Activated T-helper 9 cell treated with anti-CD3 and anti-CD28 coated beads, Interleukin-2, amount 50 U/mL, for 16 hours (primary cell): ENCODE measurements at regions not wholly inside any gene's neighbourhood (a gene's known extent, or its start where the extent isn't known, plus 50 kb on each side); places are given as distances from the start of the nearest gene placed in this dataset.

Experiments
- DNase-seq: peaks from one replicate; pipeline ENCODE4 v3.0.0-alpha.2; 2020; ENCODE audit warnings: low read depth

DNA sequence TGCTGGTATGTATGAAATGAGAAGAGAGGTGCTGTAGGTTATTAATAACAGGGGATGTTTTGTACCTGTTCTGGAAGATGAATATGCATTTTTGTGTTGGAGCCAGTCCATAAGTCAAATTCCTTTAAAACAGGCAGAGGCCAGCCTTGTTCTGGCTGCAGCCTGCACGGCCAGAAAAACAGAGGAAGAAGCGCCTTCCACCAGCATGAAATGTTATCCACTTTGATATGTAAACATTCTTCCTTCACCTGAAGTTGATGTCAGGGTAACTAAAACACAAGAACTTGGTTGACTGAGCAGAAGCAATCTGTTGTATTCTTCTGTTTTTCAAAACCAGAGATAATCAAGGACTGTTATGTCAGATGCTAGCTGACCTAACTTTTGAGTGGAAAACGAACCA is 237.9 kb upstream of the PLEKHG7 start:
- no peak for DNase-seq

DNA sequence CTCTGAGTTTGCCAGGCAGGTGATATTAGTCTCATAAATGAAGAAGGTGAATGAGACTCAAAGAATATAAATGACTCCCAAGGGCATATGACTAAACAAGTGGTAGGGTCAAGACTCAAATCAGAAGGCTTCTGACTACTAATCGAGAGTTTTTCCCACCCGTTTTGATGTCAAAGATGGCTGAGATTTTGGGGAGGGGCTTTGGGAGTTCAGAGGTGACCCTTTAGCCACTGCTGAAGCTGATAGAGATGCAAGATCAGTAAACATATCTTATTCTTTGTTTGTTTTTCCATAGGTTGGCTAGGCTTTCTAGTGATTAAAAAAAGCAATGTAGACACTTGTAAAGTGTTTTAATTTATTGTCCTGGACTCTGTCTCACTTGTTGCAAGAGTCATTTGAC is 239.6 kb upstream of the PLEKHG7 start:
- no peak for DNase-seq

DNA sequence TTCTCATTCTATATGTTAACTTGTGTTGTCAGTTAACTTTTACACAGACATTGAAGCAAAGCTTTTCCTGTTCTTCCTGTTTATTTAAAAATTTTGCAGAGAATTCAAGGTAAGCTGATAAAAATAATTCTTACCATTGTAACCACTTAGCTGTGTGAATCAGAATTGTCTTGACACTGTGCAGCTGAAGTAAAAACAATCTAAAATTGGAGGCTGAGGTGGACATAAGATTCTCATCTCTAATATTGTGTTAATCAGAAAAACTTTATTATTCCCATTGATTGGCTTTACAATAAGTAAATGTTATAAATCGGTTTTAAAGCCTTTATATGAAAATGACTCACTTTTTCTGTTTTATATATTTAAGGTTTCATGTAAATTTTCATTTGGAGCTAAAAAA is 240.3 kb upstream of the PLEKHG7 start:
- DNase-seq = no peak

DNA sequence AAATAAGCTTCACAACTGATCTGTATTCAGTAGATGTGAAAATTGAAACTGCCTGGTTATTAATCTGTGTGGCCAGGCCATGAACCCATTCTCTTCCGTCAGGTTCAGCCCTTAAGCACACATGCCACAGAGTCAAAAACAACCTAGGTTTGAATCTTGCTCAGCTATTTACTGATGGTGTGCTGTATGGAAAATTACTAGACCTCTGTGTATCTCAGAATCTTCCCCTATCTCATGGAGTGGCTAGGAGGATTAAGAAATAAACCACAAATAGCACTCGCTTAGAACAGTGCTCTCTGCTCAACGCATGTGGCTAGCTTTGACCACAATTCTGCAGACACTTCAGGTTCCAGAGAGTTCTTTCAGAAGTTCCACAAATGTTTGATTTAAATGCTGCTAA is 240.7 kb upstream of the PLEKHG7 start:
- DNase-seq = no peak

DNA sequence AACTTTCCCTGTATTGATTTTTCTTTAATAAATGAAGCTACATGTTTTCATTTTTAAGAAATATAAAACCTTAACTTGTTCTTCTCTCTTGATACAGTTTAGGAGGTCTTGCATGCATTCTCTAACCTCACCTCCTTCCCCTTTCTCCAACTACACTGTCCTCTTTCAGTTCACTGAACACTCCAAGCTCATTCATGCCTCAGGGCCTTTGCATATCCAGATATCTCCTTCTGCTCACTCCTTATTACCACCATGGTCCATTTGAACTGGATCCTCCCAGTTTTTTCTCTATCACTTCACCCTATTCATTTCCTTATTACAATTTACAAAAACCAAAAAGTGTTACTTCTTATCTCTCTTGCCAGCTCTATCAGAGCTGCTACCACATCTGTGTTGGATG is 242.9 kb upstream of the PLEKHG7 start:
- no peak for DNase-seq

DNA sequence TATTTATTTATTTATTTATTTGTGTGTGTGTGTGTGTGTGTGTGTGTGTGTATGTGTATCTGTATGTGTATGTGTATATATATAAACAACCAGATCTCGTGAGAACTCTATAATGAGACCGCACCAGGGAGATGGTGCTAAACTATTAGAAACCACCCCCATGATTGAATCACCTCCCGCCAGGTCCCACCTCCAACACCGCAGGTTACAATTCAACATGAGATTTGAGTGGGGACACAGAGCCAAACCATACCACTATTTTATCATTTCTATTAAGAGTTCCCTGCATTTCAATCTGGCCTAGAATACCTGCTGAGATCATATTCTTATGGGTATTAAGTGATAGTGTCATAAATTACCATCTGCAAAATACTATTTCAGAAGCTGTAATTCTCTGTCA is 243.8 kb upstream of the PLEKHG7 start:
- no peak for DNase-seq

DNA sequence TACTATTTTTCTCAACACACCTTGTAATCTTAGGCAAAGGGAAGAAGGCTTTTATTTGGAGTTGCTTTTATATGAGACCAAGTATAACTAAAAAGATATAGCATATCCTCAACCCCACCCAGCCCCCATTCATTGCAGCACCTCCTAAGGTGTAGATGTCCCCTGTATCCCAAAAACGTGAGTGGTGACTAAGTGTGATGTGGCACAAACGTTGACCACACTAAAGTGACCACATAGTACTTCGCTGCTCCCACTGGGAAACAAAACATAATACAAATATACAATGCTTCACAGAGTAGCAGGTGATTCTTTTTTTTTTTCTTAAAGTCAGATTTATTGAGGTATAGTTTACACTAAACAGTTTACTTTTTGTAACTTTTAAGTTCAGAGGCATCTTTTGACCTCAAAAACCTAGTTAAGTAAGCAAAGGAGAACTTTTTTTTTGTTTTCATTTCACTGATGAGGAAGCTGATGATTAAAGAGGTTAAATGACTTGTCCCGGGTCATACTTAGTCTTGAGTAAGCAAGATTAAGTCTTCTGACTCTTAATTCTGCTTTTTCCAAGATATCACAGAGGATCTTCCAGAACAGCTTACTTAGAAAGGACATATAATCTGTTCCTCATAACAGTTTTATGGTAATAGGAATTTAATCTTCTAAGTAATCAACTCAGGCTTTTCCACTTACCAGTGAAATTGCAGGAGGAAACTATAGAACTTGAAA is 245.2 kb upstream of the PLEKHG7 start:
- DNase-seq = no peak

DNA sequence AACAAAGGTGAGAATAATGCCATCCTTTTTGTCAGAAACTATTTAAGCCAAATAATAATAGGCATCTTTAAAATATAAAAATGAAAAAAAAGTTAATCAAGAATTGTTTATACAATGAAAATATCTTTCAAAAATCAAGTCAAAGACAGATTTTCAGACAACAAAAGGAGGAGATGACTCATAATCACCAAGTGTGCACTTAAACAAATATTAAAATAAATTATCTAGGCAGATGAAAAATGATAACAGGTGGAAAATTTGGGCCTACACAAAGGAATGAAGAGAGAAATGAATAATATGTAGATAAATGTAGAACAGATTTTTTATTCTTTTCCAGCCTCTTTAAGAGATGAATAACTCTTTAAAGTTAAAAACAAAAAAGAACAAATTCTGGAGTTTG is 250.0 kb upstream of the PLEKHG7 start:
- no peak for DNase-seq

DNA sequence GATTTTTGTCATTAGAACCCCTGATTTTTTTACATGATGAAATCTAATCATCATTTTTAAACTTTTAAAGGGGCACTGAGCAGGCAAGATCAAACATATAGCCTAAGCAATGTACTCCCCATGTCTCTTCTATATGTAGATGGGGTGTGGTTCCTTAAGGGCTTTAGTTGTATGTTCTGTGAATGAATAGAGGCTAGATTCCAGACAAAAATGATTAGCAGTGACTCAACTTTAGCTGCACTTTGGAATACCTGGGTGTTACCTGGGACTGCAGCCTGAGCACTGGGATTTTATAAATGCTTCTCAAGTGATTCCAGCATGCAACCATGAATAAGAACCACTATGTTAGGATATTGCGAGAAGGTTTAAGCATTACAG is 256.7 kb upstream of the PLEKHG7 start:
- DNase-seq = no peak

DNA sequence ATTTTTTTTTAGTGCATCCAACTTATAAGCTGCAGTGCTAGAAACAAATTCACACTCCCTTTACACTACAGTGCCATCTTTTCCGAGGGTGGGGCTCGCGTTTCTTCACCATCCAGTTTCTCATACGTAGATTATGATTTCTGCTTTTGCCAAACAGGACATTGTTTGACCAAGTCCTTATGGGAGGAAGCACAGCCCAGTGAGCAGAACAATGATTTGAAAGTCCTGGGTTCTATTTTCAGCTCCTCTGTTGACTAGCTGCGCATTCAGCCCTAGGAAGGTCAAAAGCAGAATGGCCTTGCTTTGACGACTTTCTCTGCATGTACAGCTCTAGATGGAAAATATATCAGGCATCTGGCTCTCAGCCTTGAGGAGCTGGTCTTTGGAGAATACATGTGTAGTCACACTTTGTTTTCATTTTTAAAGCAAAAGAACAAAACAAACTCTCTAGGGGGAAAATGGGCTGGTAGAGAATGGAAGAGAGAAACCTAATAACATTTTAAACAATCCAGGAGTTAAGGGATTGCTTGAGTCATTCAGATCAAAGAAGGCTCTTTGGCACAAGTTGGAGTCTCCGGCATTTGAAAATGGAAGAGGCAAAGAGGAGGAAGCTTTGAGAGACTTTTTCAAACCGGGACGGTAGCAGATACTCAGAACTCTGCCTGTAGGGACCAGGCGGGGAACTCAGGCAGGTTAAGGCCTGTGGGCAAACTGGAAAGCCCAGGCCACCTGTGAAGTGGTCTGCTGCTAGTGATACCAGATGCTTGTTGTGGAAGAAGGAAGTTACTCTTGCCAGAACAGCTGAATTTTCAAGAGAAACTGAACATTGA is 257.3 kb upstream of the PLEKHG7 start:
- no peak for DNase-seq

DNA sequence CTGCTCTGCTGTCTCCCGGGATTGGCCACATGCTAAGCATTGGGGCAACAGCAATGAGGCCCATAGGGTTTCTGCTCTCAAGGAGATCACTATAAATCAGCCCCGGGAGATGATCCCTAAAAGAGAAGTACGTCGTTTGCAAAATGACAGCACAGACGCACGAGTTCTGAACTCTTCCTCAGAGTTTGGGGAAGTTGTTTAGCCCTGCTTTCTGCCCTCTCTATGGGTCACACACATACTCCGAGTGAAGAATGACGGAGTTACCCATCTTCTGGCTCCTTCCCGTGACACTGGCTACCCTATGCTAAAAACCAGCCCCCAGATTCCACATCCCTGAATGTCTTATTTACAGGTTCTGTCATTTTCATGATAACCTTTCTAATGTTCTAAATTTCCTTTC is 258.0 kb upstream of the PLEKHG7 start:
- DNase-seq = no peak

DNA sequence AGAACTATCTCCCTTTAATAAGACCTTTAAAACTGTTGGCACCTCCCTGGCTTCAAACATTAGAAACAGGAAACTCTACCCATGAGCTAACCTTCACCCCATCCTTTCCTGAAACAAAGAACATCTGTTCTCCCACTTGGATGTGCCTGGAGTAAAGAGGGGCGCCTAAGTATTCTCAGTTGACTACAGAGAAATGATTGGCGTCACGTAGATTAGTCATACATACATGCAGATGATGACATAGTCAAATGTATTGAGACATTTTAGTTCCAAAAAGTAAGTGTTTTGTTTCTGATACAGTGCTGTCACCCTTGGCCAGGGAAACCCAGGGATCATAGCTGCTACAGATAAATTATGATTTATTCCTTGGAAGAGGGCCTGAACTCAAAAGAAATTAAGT is 260.0 kb upstream of the PLEKHG7 start:
- no peak for DNase-seq

DNA sequence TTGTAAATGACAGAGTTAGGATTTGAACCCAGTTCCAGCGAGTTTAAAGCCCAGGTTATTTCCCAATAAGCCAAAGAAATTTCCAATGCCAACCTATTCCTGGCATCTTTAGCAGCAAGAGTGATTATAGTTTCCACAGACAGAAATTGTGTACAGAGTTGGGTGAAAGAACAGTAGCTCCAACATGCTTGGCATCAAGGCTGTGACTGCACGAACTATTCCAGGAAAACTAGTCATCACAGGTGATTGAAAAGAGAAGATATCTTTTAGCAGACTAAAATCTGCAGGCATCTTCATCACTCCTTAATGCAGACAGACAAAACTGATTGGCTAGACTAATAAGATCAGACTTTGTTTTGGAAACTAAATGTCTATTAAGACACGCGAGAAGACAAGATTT is 262.7 kb upstream of the PLEKHG7 start:
- DNase-seq = no peak

DNA sequence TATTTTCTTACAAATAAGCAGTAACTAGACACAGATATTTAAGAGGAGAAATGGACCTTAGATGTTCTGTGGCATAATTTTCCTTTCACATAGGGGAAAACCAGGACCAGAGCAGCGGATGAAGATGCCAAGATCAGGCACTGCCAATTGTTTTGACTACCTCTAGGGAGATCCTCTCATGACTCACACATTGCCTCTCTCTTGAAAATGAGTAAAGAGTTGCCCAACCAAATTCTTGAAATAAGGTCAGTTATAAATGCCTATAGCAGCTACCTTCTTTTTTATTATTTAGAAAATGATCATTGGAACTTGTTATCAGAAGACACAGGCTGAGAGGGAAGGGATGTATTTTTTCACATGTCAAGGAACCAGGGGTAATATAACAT is 263.4 kb upstream of the PLEKHG7 start:
- DNase-seq = no peak

DNA sequence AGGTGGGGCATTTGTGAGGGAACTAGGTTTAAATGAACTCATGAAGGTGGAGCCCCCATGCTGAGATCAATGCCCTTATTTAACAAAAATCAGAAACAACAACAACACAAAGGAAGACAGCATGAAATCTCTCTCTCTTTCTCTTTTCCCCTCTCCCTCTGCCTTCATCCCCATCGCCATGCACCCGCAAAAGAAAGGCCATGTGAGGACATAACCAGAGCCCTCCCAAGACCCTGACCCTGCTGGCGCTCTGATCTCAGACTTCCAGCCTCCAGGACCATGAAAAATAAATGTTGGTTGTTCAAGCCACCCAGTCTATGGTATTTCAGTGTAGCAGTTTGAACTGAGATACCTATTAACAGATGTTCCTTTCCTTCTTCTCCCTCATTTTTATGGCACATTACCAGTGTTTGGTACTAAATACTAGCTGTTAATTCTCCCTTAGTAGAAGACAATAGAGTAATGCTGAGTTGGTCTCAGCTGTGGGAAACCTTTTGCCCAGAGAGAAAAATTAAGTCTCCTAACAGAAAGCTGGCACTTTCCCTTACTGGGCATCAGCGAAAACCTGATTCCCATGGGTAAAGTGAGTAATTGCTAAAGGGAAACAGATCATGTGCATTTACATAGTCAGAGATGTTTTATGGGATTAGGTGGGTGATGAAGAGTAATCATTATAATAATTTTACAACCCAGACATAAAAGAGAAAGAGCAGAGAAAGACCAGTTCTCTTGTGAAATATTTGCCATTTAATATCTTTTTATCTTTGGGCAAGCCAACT is 264.0 kb upstream of the PLEKHG7 start:
- DNase-seq = no peak

DNA sequence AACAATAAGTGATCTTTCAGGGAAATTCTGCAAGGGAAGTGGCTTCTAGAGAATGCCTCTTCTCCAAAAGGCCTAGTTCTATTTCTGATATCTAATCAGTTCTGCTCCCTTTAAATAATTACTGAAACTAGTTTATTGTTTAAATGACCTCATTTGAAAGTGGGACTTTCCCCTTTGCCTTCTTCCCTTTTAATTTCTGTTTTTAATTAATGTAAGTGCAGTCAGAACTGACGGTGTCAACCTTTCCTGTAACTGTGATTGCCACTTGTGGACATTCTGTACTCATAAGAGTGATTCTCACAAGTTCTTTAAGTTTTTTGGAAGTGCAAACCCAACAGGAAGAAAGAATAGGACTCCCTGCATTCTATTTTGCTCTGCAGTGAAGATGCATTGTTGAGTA is 265.3 kb upstream of the PLEKHG7 start:
- no peak for DNase-seq

DNA sequence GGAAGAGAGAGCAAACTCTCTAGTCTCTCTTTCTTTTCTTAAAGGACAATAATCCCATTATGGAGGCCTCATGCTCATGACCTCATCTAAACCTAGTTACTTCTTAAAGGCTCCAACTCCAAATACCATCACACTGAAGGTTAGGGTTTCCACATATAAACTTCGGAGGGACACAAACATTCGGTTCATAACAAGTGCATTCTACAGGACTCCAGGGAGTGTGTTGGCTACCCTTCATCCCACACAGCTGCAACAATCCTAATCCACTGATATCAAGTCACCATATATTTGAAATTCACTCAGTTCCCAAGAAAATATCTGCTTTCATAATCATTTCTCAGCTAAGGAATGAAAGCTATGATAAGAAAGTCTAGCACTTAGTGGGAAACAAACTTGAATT is 265.9 kb upstream of the PLEKHG7 start:
- DNase-seq = no peak

DNA sequence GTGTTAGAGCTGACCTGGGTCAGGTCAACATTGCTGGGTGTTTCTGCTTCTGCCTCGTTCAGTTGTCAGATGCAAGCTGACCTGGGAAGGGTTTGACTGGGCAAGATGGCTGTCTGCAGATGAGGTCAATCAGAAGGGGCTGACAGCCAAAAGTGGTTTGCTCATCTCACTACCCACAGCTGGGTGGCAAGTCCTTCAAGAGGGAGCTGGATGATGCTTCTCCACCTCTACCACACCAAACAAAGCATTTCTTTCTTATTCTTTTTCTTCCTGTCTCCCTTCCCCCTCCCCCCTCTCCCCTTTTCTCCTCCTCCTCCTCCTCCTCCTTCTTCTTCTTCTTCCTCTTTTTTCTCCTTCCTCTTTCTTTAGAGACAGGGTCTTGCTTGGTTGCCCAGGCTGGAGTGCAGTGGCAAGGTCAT is 268.2 kb upstream of the PLEKHG7 start:
- DNase-seq = no peak

DNA sequence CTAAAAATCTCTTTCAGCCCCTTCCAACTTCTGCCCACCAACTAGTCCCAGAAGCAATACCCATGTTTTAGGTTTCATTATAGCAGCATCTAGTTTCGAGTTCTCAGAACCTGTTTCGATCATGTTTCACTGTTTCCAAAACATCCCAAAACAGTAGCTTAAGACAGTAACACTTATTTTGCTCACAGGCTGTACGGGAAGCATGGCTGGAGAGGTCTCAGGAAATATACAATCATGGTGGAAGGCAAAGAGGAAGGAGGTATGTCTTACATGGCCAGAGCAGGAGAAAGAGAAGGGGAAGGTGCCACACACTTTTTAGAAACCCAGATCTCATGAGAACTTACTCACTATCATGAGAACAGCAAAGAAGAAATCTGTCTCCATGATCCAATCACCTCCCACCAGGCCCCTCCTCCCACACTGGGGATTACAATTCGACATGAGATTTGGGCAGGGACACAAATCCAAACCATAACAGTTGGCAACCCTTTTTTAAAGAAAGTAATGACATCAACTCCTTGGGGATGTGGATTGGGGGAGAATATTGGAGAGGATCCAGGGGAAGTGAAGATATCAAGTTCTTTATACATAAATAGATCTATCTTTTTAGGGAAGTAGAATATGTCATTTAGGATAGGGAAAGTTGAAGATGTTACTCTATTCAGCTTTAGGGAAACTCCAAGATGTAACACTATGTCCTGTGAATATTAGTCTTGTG is 269.9 kb upstream of the PLEKHG7 start:
- no peak for DNase-seq

DNA sequence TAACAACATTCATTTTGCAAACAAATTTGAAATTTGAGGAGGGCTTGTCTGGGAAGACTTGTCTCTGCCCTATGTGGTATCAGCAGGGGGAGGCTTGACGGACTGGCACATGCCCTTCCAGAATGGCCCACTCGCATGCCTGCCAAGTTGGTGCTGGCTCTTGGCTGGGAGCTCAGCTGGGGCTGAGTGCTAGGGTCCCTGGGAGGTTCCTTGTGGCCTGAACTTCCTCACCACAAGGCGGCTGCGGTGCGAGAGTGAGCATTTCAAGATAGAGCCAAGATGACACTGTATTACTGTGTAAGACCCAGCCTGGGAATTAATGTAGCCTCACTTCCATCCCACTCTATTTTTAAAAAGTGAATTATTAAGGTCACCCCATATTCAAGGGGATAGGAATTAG is 271.6 kb upstream of the PLEKHG7 start:
- no peak for DNase-seq

DNA sequence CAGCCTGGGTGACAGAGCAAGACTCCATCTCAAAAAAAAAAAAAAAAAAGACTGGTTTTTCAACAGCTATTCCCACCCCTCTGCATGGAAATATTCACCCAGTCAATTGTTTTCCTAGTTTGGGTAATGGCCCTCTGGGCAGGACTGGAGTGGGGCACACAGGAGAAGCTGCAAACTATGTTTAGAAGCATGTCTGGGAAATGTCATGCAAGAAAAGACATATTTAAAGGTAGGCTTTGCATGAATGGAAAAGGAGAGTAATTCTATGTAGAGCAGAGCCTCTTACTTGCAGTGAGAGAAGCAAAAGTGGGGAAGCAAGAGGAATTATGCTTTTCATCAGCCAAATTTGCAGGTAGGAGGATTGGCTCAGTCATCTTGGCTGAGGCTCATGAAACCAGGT is 276.5 kb upstream of the PLEKHG7 start:
- DNase-seq = no peak

DNA sequence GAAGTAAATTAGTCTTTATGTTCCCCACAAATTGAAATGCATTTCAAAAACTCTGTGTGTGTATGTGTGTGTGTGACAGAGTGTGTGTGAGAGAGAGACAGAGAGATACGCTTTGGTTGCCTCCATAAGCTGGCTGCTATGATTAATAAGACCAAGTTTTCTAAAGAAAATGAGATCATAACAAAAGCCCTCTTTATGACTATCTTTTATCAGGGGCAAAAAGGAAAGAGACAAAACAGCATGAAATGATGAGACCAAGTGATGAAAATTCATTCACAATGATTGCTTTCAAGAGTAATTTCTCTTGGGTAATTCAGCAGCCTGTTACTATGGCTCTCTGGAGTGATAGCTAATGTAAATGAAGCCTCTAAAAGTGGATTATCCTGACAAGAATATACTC is 277.6 kb upstream of the PLEKHG7 start:
- no peak for DNase-seq
